Erythroblast (primary cell): ENCODE measurements at regions not wholly inside any gene's neighbourhood (a gene's known extent, or its start where the extent isn't known, plus 50 kb on each side); places are given as distances from the start of the nearest gene placed in this dataset.

Experiments
- DNase-seq, 2 experiments: peaks; one replicate each; lab custom pipeline; 2025; lab: John Stamatoyannopoulos, UW
- GATA1 ChIP-seq: IDR thresholded peaks from 2 replicates; pipeline ENCODE4 v1.6.1; 2011; ENCODE audit warnings: low read depth, mild to moderate bottlenecking, control low read depth, low read length, moderate library complexity
- POLR2A ChIP-seq: IDR thresholded peaks from 2 replicates; pipeline ENCODE4 v1.6.1; 2011; ENCODE audit warnings: mild to moderate bottlenecking, low read length

GRCh38 chr16:77536809-77537208 lies 102.0 kb upstream of the ADAMTS18 start:
- TF ChIP-seq GATA1 (no peak), POLR2A (no peak)
- no peak for DNase-seq

GRCh38 chr16:77539421-77540034 lies 104.7 kb upstream of the ADAMTS18 start:
- no peak for TF ChIP-seq GATA1
- no peak for TF ChIP-seq POLR2A
- DNase-seq, result no peak

- DNase-seq, result no peak
Measured at GRCh38 chr16:77540646-77541045, 105.8 kb upstream of the ADAMTS18 start.

GRCh38 chr16:77541165-77541564 lies 106.3 kb upstream of the ADAMTS18 start:
- TF ChIP-seq POLR2A (no peak), GATA1 (no peak)
- no peak for DNase-seq

More at GRCh38 chr16:77540646-77541045, 105.8 kb upstream of the ADAMTS18 start:
- no peak for TF ChIP-seq GATA1
- TF ChIP-seq POLR2A, result no peak

DNA sequence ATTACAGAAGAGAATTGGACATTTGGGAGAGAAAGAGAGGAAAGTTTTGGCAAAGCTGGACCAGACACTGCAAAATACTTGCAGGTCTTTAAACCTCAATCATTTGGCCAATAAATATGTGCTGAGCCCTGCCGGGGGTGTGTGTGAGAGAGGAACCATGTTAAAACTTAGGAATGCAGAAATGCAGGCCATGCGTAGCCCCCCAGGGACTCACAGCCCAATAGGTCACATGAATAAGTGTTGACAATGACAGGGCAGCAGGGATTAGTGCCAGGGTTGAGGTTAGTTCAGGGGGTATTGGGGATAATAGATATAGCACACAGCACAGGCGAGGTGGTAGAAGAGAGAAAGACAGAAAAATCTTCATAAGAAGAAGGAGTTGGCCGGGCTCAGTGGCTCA lies 113.3 kb upstream of the ADAMTS18 start:
- no peak for DNase-seq
- TF ChIP-seq GATA1 (no peak), POLR2A (no peak)

DNA sequence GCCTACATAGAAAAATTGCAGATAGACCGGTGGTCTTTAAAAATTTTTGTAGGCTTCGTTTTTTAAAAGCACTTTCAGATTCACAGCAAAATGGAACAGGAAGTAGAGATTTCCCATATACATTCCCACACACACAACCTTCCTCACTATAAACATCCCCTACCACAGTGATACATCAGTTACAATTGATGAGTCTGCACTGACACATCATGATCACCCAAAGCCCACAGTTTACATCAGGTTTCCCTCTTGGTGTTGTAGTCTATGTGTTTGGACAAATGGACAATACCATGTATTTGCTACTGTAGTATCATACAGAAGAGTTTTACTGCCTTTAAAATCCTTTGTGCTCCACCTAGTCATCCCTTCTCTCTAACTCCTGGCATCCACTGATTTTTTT lies 113.9 kb upstream of the ADAMTS18 start:
- DNase-seq, result no peak
- TF ChIP-seq POLR2A (no peak), GATA1 (no peak)

- TF ChIP-seq GATA1 (no peak), POLR2A (no peak)
- DNase-seq, result no peak
Measured at GRCh38 chr16:77549876-77550275, 115.0 kb upstream of the ADAMTS18 start.

DNA sequence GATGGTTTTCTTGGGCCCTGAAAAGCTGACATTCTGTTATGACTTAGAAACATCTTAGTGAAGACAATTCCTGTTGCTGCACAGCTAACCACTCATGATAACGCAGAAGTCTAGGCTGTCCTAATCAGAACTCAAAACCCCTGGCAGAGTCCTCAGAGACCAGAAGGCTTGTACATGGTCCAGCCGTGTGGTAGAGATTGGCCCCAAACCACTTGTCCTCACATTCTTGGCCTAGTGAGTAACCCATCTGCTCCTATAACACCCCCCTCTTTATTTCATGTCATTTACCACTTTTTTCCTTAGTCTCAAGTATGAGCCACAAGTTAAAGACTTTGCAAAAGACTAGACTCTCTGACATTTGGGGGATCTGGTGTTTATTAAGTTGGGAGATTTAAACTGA lies 116.5 kb upstream of the ADAMTS18 start:
- TF ChIP-seq GATA1, result no peak
- TF ChIP-seq POLR2A, result no peak
- no peak for DNase-seq

- no peak for TF ChIP-seq POLR2A
- TF ChIP-seq GATA1, result no peak
- no peak for DNase-seq
Measured at GRCh38 chr16:77553130-77553529, 118.3 kb upstream of the ADAMTS18 start.

DNA sequence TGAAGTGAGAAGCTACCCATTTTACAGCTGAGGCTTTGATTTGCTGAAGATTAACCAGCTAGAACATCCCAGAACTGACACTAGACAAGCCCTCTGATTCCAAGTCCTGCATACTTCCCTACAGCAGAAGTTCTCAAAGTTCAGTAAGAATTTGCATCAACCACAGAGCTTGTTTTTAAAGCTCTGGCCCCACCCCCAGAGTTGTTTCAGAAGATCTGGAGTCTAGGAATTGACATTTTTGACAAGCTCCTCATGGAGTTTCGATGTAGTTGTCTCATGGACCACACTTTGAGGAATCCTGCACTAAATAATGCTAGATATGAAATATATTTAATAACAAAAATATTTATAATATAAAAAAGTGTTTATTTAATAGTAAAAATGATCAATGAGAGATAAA lies 120.3 kb upstream of the ADAMTS18 start:
- no peak for DNase-seq

GRCh38 chr16:77555791-77556190 lies 121.0 kb upstream of the ADAMTS18 start:
- no peak for DNase-seq
- TF ChIP-seq POLR2A, result no peak
- TF ChIP-seq GATA1, result no peak

More for the DNA sequence above, 120.3 kb upstream of the ADAMTS18 start:
- TF ChIP-seq GATA1, result no peak
- no peak for TF ChIP-seq POLR2A

GRCh38 chr16:77556201-77556873 lies 121.5 kb upstream of the ADAMTS18 start:
- no peak for DNase-seq
- TF ChIP-seq POLR2A, result no peak
- no peak for TF ChIP-seq GATA1

DNA sequence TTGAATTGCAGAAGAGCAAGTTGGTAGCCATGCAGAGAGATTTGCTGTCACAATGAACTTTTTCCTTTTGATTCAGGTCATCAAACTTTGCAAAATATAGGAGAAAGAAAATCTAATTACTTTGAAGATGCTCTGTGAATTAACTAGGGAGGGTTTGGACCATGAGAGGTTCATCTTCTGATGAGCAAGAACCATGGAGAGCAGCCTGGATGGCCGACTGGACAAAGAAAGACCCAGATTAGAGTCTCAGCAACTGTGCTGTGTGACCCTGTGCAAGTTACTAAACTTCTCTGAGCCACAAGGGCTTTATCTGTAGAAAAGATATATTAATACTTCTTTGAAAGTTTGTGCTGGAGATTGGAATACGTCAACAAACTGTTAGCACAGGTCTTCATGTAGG lies 122.6 kb upstream of the ADAMTS18 start:
- DNase-seq, result no peak
- no peak for TF ChIP-seq GATA1
- no peak for TF ChIP-seq POLR2A

DNA sequence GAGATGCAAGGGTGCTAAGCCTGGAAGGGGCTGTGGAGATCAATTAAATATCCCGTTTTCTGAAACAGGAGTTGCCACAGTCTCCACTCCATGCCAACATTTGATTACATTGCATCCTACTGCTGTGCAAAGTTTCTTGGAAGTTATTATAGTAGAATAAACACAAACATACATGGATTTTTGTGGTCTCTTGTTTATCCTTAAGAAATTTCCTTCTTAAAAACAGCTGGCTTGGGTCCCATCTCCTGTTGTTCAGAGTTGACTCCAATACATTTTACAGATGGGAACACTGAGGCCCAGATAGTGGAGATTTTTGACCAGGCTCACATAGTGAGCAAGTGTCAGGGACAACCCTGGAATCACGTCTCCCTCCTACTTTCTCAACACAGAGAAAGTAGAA lies 124.0 kb upstream of the ADAMTS18 start:
- DNase-seq, result no peak
- TF ChIP-seq POLR2A (no peak), GATA1 (no peak)

DNA sequence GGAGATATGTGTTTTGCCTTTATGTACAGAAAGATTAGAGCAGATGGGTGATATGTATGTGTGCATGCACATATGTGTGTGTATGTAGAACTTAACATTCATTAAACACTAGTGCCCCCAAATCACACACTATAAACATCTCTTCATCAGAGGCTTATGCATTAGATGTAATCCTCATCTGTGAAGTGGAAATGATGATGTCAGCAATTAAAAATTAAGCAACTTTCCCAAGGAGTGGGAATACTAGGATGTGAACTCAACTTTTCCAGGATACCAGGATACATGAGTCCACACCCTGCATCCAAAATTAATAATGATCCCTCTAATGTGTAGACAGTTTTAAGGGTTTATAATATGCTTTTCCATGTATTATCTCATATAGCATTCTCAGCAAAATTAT lies 127.7 kb upstream of the ADAMTS18 start:
- no peak for DNase-seq
- TF ChIP-seq GATA1, result no peak
